ENCODE measurements at regions not wholly inside any gene's neighbourhood (a gene's known extent, or its start where the extent isn't known, plus 50 kb on each side); places are given as distances from the start of the nearest gene placed in this dataset.

DNA sequence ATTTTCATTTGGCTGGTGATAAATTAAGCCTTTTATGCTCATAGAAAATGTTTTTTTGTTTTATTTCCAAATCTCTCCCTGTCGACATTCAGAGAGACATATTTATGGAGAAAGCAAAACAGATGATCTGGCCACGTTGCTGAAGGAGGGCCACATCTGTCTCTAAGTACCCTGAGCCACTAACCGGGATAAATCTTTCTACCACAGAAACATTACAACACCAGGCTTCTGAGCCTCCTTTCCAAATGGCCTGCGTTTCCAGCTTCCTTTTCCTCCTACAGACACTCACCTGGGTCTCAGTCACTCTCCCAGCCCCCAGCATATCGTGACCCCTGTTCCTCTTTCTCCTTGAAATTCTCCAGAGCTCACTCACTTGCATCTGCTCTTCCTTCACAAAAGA, 161.0 kb downstream of the ARRDC4 start:
- TF ChIP-seq, protein P1, sequence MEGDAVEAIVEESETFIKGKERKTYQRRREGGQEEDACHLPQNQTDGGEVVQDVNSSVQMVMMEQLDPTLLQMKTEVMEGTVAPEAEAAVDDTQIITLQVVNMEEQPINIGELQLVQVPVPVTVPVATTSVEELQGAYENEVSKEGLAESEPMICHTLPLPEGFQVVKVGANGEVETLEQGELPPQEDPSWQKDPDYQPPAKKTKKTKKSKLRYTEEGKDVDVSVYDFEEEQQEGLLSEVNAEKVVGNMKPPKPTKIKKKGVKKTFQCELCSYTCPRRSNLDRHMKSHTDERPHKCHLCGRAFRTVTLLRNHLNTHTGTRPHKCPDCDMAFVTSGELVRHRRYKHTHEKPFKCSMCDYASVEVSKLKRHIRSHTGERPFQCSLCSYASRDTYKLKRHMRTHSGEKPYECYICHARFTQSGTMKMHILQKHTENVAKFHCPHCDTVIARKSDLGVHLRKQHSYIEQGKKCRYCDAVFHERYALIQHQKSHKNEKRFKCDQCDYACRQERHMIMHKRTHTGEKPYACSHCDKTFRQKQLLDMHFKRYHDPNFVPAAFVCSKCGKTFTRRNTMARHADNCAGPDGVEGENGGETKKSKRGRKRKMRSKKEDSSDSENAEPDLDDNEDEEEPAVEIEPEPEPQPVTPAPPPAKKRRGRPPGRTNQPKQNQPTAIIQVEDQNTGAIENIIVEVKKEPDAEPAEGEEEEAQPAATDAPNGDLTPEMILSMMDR (IDR thresholded peaks at IDR 0.05; ENCODE audit: low read depth, low read length), result no peak
- TF ChIP-seq POLR2A (IDR thresholded peaks at IDR 0.05; ENCODE audit: extremely low read depth, insufficient read length) (no peak), MYC (IDR thresholded peaks at IDR 0.05; ENCODE audit: low read depth, low read length) (no peak)
- TF ChIP-seq, protein P2, sequence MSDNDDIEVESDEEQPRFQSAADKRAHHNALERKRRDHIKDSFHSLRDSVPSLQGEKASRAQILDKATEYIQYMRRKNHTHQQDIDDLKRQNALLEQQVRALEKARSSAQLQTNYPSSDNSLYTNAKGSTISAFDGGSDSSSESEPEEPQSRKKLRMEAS (IDR thresholded peaks at IDR 0.05; ENCODE audit: low read depth, low read length), result no peak

Data from NB4 (cell line).